Stimulated activated CD4-positive, alpha-beta T cell treated with anti-CD3 and anti-CD28 coated beads, Interleukin-1b, Interleukin-23, amount 100 ng/mL, for 48 hours (primary cell): ENCODE measurements at regions not wholly inside any gene's neighbourhood (a gene's known extent, or its start where the extent isn't known, plus 50 kb on each side); places are given as distances from the start of the nearest gene placed in this dataset.
"Not testable (repeated sequence)": the region's sequence is repeated elsewhere in the genome, so short reads cannot be mapped to it uniquely, and the experiment has no call there.

Experiments
- DNase-seq: peaks from one replicate; pipeline ENCODE4 v3.0.0-alpha.2; 2020

DNA sequence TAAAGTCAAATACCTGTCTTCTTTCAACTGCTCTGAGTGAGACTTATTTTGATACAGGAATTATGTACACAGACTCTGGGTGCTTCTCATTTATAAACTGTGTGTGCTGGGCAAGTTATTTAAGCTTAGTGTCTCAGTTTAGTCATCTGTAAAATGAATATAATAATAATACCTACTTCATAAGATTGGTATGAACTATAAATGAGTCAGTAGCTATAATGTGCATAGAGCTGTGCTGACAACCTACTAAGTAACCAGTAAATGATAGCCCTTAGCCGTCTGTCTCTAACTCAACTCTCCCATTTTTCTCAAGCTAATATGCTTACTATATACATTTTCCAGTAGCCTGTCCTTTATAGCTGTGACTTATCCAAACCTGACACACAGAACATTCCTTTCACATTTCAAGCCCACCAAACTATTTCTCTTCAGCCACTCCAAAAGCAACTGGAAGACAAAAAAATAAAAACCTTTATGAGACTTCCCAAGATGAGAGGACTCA lies 319.8 kb downstream of the ETAA1 start:
- no peak for DNase-seq

DNA sequence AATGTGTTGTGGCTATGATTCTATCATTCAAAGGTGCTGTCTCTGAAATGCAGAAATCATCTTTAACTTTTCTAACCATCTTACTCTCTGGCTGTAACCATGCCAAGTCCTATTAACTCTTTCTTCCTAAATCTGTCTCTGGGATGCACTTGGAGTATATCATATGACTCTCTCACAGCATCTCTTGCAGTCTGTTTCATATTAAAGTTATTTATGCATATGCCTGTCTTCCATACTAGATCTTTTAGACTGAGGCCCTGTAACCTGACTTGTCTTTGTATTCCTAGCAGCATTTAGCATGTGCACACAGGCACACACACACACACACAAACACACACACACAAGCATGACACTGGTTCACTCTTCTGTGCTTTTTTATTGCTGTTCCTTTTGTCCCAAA lies 320.6 kb downstream of the ETAA1 start:
- no peak for DNase-seq

DNA sequence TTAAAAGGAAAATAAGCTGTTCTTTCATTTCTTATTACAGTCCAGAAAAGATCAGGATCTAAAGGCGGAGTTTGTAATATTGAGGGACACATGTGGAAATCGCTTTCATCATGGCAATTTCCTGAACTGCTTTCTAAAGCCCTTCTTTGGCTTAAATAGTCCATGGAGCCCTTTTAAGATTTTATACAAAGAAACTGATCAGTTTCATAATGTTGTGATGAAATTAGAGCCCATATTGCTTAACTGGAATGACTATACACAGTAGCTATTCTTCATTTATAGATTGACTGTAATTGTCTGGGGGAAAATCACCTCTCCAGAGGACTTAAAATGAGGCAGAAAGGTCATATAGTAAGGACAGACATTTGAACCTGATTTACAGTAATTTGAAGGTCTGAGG lies 322.2 kb downstream of the ETAA1 start:
- no peak for DNase-seq

DNA sequence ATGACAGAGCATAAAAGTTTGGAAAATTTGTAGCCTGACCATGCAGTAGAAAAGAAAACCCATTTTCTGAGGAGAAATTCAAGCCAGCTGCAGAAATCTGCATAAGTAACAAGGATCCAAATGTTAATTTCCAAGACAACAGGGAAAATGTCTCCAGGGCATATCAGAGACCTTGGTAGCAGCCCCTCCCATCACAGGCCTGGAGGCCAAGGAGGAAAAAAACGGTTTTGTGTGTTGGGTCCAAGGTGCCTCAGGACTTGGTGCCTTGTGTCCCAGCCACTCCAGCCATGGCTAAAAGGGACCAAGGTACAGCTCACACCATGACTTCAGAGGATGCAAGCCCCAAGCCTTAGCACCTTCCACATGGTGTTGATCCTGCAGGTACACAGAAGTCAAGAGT lies 324.4 kb downstream of the ETAA1 start:
- no peak for DNase-seq

DNA sequence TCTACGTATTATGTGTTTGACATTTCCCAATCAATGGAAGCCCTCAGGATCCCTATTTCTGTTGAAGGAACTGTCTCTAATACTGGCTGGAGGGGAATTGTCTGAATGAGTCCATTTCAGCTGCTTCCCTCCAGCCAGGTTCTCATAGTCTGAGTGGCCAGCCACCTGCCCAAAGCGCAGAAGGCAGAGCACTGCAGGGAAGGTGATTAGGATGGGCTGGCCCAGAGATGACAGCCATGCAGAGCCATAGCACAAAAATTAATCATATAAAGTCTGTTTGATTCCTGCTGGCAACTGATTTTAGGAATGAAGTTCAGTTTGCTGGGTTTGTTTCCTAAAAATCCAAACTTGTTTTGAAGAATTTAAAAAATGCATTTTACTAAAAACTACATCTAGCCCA lies 327.1 kb downstream of the ETAA1 start:
- DNase-seq: no peak

DNA sequence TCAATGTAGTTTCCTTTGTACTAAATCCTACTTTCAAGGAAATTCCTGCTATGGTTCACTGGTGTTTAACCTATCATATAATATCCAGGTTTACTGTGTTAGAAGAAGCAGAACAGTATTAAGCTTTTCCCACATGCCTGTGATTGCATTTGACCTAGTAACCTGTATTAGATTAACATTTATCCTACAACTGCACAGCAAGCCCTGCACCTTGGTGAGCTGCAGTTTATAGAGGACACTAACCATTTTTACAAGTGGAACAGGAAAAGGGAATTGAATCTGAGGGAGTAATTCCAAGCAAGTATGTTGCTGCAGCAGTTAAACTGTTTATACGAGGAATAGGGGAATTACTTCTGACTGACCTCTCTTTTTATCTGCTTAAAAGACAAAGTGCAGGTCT lies 328.6 kb downstream of the ETAA1 start:
- DNase-seq: no peak

DNA sequence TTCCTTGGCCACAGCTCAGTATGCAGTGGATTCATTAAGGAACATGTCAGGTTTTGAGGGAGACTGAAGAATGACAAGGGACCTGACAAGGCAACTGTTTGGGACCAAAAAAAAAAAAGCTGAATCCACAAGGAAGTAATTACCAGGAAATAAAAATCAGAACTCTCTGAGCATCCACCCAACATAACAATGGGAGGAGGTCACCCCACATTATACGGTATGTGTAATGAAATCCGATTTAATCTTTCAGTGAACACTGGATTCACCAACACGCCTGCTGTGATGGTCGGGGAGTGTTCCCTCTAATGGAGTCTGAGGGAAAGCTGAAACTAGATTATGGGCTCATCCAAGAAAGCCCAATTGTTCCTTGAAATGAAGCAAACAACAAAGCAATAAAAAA lies 329.3 kb downstream of the ETAA1 start:
- no peak for DNase-seq

DNA sequence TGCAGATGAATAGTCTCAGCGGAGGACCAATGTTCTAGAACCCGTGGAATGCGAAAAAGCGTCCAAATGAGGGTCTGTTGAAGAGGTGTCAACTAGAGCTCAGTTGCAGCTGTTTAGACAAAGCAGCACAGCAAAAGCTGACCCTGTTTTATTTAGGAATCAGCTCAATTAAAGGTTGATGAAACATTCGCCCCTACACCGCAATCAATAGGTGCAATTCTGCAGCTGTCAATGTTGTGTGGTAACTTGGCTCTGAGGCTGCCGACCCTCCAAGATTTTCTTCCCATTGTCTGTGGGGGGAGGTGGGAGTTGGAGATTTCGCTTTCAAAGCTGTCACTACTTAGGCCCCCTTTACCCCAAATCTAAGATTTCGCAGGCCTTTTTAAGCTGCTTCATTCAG lies 330.0 kb downstream of the ETAA1 start:
- no peak for DNase-seq

DNA sequence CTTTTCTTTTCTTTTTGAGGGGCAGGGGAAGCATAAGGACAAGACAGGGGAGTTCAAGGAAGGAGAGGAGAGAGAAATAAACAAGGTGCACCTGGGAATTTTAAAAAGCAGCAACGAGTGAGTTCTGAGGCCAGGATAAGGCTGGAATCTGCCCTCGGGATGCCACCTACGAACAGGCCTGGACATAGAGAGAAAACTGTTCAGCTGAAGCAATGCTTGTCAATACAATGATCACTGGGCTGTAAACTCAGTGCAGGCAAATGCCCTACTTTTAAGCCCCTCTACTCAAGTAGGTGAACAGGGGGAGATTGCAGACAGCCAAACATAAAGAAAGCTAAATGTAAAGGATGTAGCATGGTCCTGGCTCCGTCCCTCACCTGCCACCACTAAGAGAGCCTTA lies 330.5 kb downstream of the ETAA1 start:
- no peak for DNase-seq

DNA sequence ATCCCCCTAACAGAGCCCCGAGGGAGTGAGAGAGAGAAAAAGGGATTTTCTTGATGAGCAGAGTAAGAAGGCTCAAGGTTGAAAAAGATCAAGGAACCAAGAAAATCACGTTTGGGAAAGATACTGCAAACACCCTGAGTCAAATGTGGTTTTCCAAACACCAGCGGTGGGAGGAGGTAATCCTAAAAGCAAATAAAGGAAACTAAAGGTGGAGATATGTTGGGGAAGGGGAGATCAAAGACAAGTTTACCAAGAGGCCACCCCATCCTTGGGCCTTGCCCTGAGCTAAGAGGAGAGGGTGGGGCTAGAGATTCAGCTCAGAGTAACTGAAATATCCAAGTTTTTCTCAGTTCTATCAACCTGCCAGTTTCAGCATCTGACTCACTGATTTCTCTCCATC lies 332.3 kb downstream of the ETAA1 start:
- DNase-seq: no peak

DNA sequence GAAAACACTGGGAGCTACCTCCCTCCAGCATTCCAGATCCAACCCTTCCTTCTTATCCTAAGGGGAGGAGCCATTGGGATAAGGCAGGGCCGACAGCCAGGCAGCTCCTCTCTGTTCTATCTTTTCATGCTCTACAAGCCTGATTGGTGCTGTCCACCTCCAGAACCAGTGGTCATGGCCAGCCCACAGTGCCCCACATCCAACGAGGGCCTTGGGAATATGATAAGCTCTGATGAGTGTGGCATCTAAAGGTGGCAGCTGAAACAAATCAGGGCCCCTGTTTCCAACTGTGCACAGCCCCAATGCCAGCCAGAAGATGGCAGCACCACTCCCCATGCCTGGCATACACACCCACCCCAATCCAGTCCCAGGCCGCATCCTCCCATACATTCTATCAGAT lies 329.3 kb downstream of the C1D start:
- peak; percentile 1 for DNase-seq

DNA sequence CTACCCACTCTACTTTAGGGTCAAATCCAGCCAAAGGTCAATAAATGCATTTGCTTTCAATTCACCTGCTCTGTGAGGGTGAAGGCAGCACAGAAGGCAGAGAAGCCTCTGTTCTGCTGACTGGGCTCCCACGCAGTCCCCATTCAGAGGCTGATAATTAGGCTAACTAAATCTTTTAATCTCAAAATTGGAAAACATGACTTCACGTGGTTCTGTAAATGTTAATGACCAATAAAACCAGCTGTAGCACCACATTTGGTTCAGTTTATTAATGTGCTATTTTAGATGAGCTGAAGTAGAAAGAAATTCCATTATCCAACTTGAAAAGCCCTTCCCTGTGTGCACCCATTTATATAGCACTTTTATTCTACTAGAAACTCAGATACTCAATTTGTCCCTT lies 310.6 kb downstream of the C1D start:
- no peak for DNase-seq

DNA sequence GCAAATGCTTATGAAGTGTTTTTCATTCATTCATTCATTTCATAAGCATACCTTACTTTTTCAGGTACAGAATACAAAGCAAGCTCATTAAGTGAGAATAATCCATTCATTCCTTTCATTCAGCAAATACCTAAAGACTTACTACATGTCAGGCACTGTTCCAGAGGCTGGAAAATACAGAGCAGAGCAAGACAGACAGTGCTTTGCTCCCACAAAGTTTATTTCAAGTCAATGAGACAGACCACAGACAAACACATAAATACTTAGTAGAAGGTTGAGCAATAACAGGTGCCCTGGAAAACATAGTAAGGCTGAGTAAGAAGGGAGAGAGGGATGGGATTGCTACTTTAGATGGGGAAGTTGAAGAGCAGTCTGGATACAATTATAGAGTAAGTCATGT lies 309.8 kb downstream of the C1D start:
- no peak for DNase-seq

DNA sequence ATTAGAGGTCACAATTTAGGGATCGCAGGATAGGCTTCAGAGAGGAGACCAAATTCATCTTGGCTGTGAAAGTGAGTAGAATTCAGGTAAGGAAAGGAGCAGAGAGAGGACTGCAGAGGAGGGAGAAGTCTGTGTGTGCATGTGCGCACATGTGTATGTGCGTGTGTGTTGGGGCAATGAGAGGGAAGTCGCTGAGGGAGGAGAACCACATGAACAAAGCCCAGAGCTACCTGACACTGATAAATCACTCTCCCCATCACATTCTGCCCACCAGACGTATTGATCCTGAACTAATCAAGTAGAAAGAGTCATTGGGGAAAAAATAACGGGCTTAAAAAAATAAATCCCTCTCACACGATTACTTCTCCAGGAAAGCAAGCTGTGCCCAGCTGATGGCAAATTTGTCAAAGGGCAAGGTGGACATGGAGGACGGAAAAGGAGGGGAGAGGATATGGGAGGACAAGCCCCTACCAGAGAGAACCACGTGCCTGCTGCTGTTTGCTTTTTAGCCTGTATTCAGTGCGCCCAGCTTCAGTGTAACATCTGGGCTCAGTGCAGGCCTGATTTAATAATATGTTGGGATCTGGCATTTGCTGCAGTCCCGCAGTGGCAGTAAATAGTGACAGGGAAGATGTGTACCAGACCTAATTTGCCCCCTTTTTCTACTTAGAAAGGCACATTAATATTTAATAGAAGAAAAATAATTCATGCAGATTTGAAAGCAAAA lies 307.5 kb downstream of the C1D start:
- DNase-seq: no peak

DNA sequence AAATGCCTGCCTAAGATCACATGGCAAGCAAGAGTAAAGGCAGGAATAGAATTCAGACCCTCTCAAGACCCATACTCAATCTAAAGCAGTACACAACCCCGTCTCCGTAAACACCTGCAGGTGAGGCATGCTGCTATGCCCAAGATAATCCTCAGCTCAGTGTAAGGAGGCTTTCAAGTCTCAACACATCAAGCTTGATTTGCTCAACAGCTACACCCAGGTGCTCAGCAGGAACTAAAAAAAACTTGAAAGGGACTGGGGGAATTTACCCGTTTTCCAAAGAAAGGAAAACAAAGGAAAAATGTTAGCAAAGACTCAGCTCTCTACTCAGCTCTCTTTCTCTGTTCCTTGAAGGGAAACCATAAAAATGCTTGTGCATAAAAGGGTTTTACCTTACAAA lies 301.8 kb downstream of the C1D start:
- DNase-seq: no peak

DNA sequence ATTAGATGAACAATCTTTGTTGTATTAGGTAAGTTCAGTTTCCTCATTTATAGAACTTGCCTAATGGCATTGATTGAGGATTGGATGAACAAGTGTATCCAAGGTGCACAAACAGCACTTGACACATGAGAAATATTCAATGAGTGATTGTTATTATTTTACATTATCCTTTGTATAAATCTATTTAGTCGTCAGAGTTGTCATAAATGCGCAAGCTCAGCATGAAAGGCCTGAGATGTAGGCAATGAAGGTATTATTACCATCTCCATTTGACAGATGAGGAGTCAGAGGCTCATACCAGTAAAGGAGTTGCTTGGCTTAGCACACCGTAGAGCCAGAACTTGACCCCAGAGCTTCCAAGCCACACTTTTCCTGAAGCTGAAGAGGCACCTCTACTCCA lies 291.4 kb downstream of the C1D start:
- DNase-seq: no peak

DNA sequence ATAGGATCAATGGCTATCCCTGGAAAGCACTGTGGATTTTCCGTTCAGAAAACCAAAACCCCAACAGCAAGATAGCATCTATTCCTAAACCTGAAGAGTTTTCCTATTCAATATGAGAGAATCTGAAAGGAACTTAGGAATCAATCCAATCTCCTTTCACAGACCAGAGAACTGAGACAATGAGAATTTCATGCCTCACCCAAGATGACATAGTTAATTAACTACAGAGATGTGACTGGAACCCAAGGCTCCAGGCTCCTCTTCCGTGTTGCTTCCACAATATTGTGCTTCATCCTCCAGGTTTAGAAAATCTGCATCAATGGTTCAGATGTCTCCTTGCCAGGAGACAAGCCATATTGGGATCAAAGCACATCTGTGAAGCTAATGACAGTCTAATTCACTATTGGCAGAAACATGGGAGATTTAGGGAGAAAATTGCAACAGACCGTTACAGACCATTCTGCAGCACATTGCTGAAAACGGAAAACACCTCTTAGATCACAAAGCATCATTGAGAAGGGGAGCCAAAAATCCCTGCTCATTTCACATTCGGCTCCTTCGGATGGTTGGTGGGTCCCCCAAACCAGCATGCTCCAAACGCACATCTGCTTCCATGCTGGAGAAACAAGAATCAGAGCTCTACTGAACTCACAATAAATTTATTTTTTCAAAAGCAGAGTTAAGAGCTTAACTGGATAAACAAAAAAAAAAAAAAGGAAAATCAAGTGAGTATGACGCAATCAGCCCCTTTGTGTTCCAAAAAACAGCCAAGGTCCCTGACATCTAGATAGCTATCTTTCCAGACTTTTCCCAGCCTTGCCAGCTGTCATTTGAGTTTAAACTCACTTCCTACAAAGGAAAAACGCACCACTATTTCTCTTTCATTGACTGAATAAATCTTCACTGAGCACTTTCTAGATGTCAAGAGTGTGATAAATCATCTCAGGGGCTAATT lies 290.3 kb downstream of the C1D start:
- no peak for DNase-seq

DNA sequence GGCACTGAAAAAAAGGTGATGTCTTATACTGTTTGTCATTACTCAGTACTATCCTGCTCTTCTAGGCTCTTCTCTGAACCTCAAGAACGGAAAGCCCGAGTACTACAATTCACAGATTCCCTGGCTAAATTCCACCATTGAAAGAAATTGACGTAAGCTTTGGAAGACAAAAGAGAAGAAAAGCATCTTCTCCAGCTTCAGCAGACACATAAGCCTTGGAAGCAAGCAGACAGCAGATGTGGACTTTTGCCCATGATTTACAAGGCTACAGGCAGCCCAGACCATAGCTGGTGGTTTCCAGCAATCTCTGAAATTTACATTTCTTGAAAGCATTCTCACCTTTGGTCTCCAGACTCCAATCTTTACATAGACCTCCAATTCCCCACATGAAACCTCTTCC lies 289.0 kb downstream of the C1D start:
- DNase-seq: no peak

DNA sequence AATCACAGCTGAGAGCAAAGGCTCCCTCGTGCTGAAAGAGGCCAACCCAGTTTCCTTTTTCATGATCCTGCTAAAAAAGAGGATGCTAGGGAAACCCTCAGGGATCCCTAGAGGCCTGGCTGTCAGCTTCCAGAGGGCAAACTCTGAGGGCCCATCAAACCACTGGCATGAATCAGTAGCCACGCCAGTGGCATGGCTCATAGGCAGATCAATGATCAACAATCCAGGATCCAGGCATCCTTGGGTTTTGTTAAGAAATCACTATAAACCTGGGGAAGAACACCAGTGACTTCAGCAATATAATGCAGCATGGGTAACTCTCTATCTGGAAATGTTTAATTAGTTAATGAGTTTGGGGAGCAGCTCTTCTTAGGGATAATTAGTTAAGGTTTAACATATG lies 286.5 kb downstream of the C1D start:
- DNase-seq: no peak

DNA sequence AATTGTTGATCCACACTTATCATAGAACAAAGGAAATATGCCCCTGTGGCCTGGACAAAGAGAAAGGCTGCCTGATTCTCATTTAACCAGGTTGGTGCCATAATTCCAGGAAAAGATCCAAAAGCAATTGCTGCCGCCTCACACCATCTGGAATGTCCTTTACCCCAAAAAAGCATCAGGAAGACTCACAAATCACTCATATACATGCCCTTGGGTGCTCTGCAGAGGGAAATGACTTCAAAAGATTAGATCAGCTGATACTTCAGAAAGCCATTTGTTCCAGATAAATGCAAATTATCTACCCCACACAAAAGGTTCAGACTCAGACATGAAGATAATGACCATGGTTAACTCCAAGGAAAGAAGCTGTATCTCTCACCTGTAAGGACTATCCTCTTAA lies 285.8 kb downstream of the C1D start:
- no peak for DNase-seq

DNA sequence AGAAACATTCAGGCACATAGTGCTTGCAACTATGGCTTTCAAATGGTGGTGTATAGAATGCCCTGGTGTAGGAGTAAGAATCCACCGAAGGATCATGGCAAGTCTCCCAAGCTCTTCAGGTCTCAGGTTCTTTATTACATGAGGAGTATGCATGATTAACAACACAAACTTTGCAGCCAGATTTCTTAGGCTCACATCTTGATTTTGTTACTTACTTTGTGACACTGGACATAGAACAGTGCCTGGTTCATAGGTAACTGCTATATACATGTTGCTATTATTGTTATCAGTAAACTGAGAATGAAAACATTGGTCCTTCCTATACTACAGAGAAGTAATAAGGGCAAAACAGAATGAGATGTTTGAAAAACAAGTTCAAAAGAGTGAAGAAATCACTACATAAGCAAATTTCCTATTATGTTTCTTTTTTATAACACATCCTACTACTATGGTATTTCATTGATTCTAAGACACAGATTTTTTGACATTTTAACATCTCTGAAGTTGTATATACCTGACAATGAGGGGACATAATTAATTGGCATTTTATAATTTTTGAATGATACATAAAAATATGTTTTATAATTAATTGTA lies 284.9 kb downstream of the C1D start:
- DNase-seq: no peak

DNA sequence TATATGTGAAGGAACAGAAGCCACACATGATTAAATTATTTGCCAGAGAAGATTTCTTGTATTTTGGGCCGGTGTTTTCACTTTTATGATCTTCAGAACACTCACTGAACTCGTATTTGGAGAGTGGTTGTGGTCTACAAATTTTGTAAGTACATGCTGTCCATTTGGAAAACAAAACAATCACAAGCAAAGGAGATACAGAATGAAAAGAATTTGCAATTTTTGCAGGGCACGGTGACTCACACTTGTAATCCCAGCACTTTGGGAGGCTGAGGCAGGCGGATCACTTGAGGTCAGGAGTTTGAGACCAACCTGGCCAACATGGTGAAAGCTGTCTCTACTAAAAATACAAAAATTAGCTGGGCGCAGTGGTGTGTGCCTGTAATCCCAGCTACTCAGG lies 282.0 kb downstream of the C1D start:
- DNase-seq: not testable (repeated sequence)

DNA sequence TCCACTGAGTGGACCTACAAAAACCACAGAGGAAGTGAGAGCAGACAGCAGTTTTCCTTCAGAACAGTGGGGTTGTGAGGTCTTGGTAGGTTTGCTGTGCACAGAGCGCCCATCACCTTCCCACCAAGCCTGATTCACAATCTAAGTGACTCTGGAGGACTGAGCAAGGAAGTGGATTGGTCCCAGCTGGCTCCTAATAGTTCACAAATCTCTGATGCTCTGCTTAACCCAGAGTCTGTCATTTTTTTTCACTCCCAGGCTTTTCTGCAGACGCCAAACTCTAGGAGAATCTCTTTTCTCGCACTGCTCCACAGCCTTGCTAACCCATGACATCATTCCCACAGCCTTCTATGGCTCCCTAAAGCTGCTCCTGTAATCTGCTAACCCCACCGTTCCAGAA lies 280.4 kb downstream of the C1D start:
- no peak for DNase-seq

DNA sequence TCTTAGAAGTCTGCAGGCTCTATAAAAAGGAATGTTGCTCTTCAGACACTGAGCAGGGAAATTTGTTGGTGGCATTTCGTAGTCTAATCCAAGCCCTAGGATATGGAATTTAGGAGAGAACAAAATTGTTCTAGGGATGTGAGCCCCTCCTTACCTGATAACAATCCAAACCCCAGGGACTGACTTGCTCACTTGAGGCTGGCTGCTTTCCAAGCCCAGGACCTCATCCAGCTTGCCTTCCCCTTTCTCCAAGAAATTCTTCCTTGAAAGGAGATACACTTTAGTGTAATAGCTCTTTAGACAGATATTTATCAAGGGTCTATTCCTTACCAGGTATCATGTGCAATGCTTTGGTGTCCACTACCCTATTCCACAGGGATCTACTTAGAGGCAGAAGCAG lies 279.8 kb downstream of the C1D start:
- DNase-seq: no peak
